Mesenchymal stem cell (in vitro differentiated cells and primary cell): ENCODE measurements at regions not wholly inside any gene's neighbourhood (a gene's known extent, or its start where the extent isn't known, plus 50 kb on each side); places are given as distances from the start of the nearest gene placed in this dataset.

Source experiments
- DNase-seq: peaks from one replicate; pipeline ENCODE4 v3.0.0-alpha.2; 2013
- H2AFZ ChIP-seq: one replicate; pipeline ENCODE4 v1.6.1; 2013; ENCODE audit warnings: low read depth, mild to moderate bottlenecking, control low read depth, inconsistent platforms, low read length, moderate library complexity
- H2AK5ac ChIP-seq: 2 replicates; pipeline ENCODE4 v1.6.1; 2013; ENCODE audit warnings: low read length, moderate library complexity, mild to moderate bottlenecking, inconsistent platforms; ENCODE audit not compliant: severe bottlenecking
- H2BK120ac ChIP-seq: one replicate; pipeline ENCODE4 v1.6.1; 2013; ENCODE audit warnings: low read depth, mild to moderate bottlenecking, inconsistent platforms, low read length, moderate library complexity
- H2BK12ac ChIP-seq, 2 experiments: one replicate each; pipeline ENCODE4 v1.6.1; 2013; ENCODE audit warnings: inconsistent platforms in 2 of 2, low read length in 2 of 2, mild to moderate bottlenecking in 2 of 2, moderate library complexity in 2 of 2, control low read depth in 1 of 2
- H2BK15ac ChIP-seq: one replicate; pipeline ENCODE4 v1.6.1; 2013; ENCODE audit warnings: mild to moderate bottlenecking, low read depth, inconsistent platforms; ENCODE audit not compliant: poor library complexity, severe bottlenecking
- H2BK5ac ChIP-seq: 2 replicates; pipeline ENCODE4 v1.6.1; 2013; ENCODE audit warnings: low read depth, mild to moderate bottlenecking, low read length, control low read depth, inconsistent platforms; ENCODE audit not compliant: poor library complexity, severe bottlenecking
- H3K14ac ChIP-seq, 2 experiments: one replicate each; pipeline ENCODE4 v1.6.1; 2013; ENCODE audit warnings: inconsistent platforms in 2 of 2, low read length in 2 of 2, control low read depth in 1 of 2, mild to moderate bottlenecking in 1 of 2, moderate library complexity in 1 of 2
- H3K18ac ChIP-seq, 2 experiments: one replicate each; pipeline ENCODE4 v1.6.1; 2013; ENCODE audit warnings: inconsistent platforms in 2 of 2, low read length in 2 of 2, control low read depth in 1 of 2, low read depth in 1 of 2, mild to moderate bottlenecking in 1 of 2
- H3K23ac ChIP-seq, 2 experiments: one replicate each; pipeline ENCODE4 v1.6.1; 2013; ENCODE audit warnings: inconsistent platforms in 2 of 2, low read length in 2 of 2, mild to moderate bottlenecking in 2 of 2, moderate library complexity in 2 of 2, control low read depth in 1 of 2
- H3K27ac ChIP-seq: 2 replicates; pipeline ENCODE4 v1.5.1; 2013; ENCODE audit warnings: mild to moderate bottlenecking, moderate library complexity, low read length, control low read depth, inconsistent platforms; ENCODE audit not compliant: poor library complexity, severe bottlenecking
- H3K27me3 ChIP-seq, 2 experiments: 2 replicates each; pipeline versions ENCODE4 v1.6.1 to v1.7.0; 2013; ENCODE audit warnings: low read length in 2 of 2, mild to moderate bottlenecking in 2 of 2, moderate library complexity in 2 of 2, control low read depth in 1 of 2, inconsistent platforms in 1 of 2; ENCODE audit not compliant: control insufficient read depth in 1 of 2, insufficient read depth in 1 of 2
- H3K36me3 ChIP-seq, 2 experiments: 2 replicates each; pipeline versions ENCODE4 v1.6.1 to v1.7.0; 2013; ENCODE audit warnings: low read length in 2 of 2, control low read depth in 1 of 2, inconsistent platforms in 1 of 2, low read depth in 1 of 2, mild to moderate bottlenecking in 1 of 2; ENCODE audit not compliant: insufficient read depth in 2 of 2, control insufficient read depth in 1 of 2
- H3K4ac ChIP-seq, 2 experiments: one replicate each; pipeline ENCODE4 v1.6.1; 2013; ENCODE audit warnings: inconsistent platforms in 2 of 2, low read length in 2 of 2, mild to moderate bottlenecking in 2 of 2, moderate library complexity in 2 of 2, control low read depth in 1 of 2, low read depth in 1 of 2
- H3K4me1 ChIP-seq: 2 replicates; pipeline ENCODE4 v1.6.1; 2013; ENCODE audit warnings: low read depth, low read length, control low read depth; ENCODE audit not compliant: control insufficient read depth, insufficient read depth
- H3K4me2 ChIP-seq: 2 replicates; pipeline ENCODE4 v1.6.1; 2013; ENCODE audit warnings: low read length, mild to moderate bottlenecking, inconsistent platforms; ENCODE audit not compliant: poor library complexity, severe bottlenecking
- H3K4me3 ChIP-seq, 2 experiments: 2 replicates each; pipeline versions ENCODE4 v1.5.1 to v1.7.0; 2013; ENCODE audit warnings: low read length in 2 of 2, mild to moderate bottlenecking in 2 of 2, control low read depth in 1 of 2, low read depth in 1 of 2; ENCODE audit not compliant: insufficient read depth in 1 of 2
- H3K79me1 ChIP-seq: replicated peaks from 2 replicates; pipeline ENCODE4 v1.6.1; 2013; ENCODE audit warnings: mild to moderate bottlenecking, control low read depth, low read length, inconsistent platforms; ENCODE audit not compliant: poor library complexity, severe bottlenecking
- H3K9ac ChIP-seq: 2 replicates; pipeline ENCODE4 v1.7.0; 2013; ENCODE audit warnings: mild to moderate bottlenecking, low read length, moderate library complexity
- H3K9me3 ChIP-seq: 2 replicates; pipeline ENCODE4 v1.7.0; 2013; ENCODE audit warnings: mild to moderate bottlenecking, low read length; ENCODE audit not compliant: control insufficient read depth
- H4K8ac ChIP-seq: one replicate; pipeline ENCODE4 v1.6.1; 2013; ENCODE audit warnings: inconsistent platforms, mild to moderate bottlenecking, low read length, moderate library complexity
- H4K91ac ChIP-seq: one replicate; pipeline ENCODE4 v1.6.1; 2013; ENCODE audit warnings: mild to moderate bottlenecking, low read length, inconsistent platforms
- WGBS: methylation state at CpG from one replicate; pipeline ENCODE4 v1.1.7; 2013; ENCODE audit warnings: mixed read lengths; 5-methylcytosine and 5-hydroxymethylcytosine counted together

DNA sequence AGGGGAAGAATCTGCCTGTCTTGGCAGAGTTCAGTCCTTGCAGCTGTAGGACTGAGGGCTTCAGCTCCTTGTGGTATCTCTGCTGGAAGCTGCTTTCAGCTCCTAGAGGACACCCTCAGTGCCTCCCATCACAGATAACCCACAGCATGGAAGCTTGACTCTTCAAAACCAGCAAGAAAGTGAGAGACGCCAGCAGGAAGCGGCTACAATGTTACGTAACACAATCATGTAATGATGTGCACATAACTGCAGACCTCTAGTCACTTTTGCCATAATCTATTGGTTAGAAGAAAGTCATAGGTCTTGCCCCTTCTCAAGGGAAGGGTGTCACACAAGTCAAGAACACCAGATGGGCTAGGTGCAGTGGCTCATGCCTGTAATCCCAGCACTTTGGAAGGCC, 69.1 kb upstream of the AFF3 start:
- Histone ChIP-seq H2BK5ac (no peak overlapping the region), H3K4me1 (peaks cover 2% of the 10 kb centered on the region), H3K36me3 (no peaks in the 10 kb centered on the region), H2BK120ac (no peak overlapping the region), H2AFZ (no peak overlapping the region), H3K9ac (no peak overlapping the region), H3K18ac (peak overlapping the region in 1 of 2 experiments; percentile 23), H3K27ac (no peak overlapping the region), H2AK5ac (no peak overlapping the region), H3K79me1 (no peaks in the 10 kb centered on the region), H3K4ac (no peak overlapping the region), H2BK15ac (no peak overlapping the region), H3K14ac (no peak overlapping the region), H3K4me3 (no peak overlapping the region), H4K8ac (no peak overlapping the region), H3K9me3 (no peaks in the 10 kb centered on the region), H3K27me3 (peaks cover 0 to 13% of the 10 kb centered on the region in 2 experiments), H3K23ac (no peak overlapping the region), H3K4me2 (no peak overlapping the region), H4K91ac (no peak overlapping the region), H2BK12ac (no peak overlapping the region)
- WGBS: 96% methylated on average over 3 of the region's 3 CpGs
- peak; percentile 30 for DNase-seq

DNA sequence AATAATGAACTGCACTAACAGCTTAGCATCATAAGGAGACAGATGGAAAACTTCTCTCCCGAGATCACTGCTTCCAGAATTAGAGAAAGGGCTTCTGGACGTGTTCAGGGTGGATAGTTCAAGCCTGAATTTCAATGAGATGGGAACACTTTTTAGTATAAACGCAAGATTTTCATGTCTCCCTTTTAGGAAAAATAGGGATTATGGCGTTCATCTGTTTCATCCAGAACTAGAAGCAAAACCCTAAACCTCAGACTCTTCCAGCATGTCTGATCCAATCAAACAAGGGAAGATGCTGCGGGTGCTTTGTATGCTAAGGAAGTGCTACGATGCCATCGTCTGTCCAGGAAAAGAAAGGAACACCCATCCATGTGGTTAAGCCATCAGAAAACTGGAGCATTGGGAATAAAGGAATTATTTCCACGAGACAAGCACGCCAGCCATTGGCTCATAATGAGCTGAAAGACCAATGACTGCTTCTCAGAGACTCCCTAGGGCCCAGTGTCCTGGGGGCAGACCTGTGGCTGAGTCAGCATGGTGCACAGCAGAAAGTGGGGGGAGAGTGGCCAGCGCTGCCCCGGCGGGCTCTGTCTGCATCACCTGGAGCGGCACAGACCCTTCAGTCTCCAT, 65.9 kb upstream of the AFF3 start:
- Histone ChIP-seq H3K4ac (no peak overlapping the region), H3K9ac (no peak overlapping the region), H3K36me3 (no peaks in the 10 kb centered on the region), H3K79me1 (no peaks in the 10 kb centered on the region), H3K4me3 (no peak overlapping the region), H2AFZ (no peak overlapping the region), H2BK120ac (no peak overlapping the region), H2AK5ac (no peak overlapping the region), H3K27ac (no peak overlapping the region), H3K23ac (no peak overlapping the region), H2BK12ac (no peak overlapping the region), H3K27me3 (peaks cover 0 to 10% of the 10 kb centered on the region in 2 experiments), H3K18ac (no peak overlapping the region), H3K14ac (no peak overlapping the region), H3K4me2 (no peak overlapping the region), H2BK5ac (no peak overlapping the region), H3K9me3 (no peaks in the 10 kb centered on the region), H4K91ac (no peak overlapping the region), H3K4me1 (peaks cover 2% of the 10 kb centered on the region), H4K8ac (no peak overlapping the region), H2BK15ac (no peak overlapping the region)
- no peak for DNase-seq
- WGBS: 94% methylated on average over 13 of the region's 13 CpGs

DNA sequence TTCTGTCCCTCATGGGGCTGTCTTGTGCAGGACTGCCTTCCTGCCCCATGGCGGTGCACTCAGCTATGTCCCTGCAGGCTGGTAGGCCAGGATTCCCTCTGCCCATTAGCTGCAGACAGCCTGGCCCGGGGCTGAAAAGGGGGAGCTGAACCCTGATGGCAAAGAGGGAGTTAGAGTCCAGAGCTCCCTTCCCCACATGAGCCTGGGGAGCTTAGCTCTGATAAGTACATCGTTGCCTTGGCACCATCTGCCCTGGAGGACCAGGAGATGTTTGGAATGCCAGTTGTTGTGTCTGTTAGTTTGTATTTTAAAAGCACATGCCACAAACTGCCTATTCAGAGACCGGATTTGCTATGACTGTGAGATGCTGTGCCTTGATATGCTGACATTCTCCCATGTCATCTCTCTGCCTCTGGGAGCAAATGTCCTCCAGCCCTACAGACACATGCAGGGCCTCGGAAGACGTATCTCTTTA, 65.1 kb upstream of the AFF3 start:
- Histone ChIP-seq H4K91ac (no peak overlapping the region), H2BK12ac (no peak overlapping the region), H4K8ac (no peak overlapping the region), H2BK15ac (no peak overlapping the region), H3K18ac (peak overlapping the region in 1 of 2 experiments; percentile 59), H2AK5ac (no peak overlapping the region), H3K4me1 (peaks cover 2% of the 10 kb centered on the region), H2BK120ac (no peak overlapping the region), H3K79me1 (no peaks in the 10 kb centered on the region), H3K4me2 (no peak overlapping the region), H3K14ac (no peak overlapping the region), H3K4me3 (no peak overlapping the region), H3K9me3 (no peaks in the 10 kb centered on the region), H2AFZ (no peak overlapping the region), H3K9ac (no peak overlapping the region), H2BK5ac (no peak overlapping the region), H3K27me3 (peaks cover 0 to 10% of the 10 kb centered on the region in 2 experiments), H3K23ac (no peak overlapping the region), H3K27ac (no peak overlapping the region), H3K36me3 (no peaks in the 10 kb centered on the region), H3K4ac (no peak overlapping the region)
- DNase-seq: no peak
- WGBS: 67% methylated on average over 4 of the region's 6 CpGs

DNA sequence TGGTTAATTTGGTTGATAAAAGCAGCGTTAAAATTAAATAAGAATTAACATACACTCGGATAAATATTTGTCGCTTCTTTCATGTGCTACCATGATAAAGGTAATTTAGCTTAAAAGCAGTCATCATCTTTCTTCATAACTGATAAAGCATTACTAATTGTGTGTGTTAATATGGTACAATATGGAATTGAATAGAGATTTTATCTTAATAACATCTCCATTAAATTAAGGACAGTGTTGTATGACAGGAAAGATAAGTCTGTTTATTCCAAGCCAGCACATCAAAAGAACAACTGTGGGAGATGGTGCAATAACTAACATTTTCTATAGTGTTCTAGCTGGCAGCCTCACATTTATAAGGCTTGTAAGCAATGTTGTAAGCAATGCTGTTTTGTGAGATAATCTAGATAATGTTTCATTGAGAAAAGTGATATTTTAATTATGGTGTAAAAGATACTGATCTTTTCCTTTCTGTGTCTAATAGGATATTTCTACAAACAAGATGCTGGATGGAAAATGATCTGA, 64.4 kb upstream of the AFF3 start:
- H3K9ac ChIP-seq: no peak overlapping the region
- no peak overlapping the region for H2BK5ac ChIP-seq
- peaks cover 3% of the 10 kb centered on the region for H3K4me1 ChIP-seq
- H2BK15ac ChIP-seq: no peak overlapping the region
- H3K18ac ChIP-seq: no peak overlapping the region
- H2BK120ac ChIP-seq: no peak overlapping the region
- H3K4me3 ChIP-seq: no peak overlapping the region
- H3K4ac ChIP-seq: no peak overlapping the region
- no peak overlapping the region for H3K4me2 ChIP-seq
- no peak overlapping the region for H4K91ac ChIP-seq
- H3K27me3 ChIP-seq: peaks cover 0 to 9% of the 10 kb centered on the region in 2 experiments
- no peak overlapping the region for H3K14ac ChIP-seq
- H2AFZ ChIP-seq: no peak overlapping the region
- H3K23ac ChIP-seq: no peak overlapping the region
- WGBS: 100% methylated on average over 2 of the region's 3 CpGs
- H4K8ac ChIP-seq: no peak overlapping the region
- DNase-seq: no peak
- no peaks in the 10 kb centered on the region for H3K79me1 ChIP-seq
- H2BK12ac ChIP-seq: no peak overlapping the region
- no peak overlapping the region for H2AK5ac ChIP-seq
- H3K36me3 ChIP-seq: no peaks in the 10 kb centered on the region
- no peak overlapping the region for H3K27ac ChIP-seq
- no peaks in the 10 kb centered on the region for H3K9me3 ChIP-seq
